ENCODE measurements at regions not wholly inside any gene's neighbourhood (a gene's known extent, or its start where the extent isn't known, plus 50 kb on each side); places are given as distances from the start of the nearest gene placed in this dataset.

DNA sequence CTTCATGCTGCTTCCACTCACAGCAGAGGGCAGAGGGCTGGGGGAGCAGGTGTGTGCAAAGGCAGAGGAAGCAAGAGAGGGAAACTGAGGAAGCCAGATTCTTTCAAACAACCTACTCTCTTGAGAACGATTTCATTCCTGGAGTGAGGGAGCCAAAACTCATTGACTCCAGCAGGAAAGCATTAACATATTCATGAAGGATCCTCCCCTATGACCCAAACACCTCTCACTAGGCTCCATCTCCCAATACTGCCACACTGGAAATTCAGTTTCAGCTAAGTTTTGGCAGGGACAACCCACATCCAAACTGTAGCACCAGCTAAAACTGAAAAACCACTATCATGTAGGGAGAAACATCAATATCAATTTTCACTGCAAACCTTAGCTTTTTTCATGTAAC is 125.1 kb downstream of the OLIG3 start:
- no peak overlapping the region for H2AFZ ChIP-seq (ENCODE audit: low read depth, low read length)
- peaks cover 4% of the 10 kb centered on the region for H3K4me1 ChIP-seq (ENCODE audit: insufficient read depth, low read length)
- DNase-seq, result no peak
- H3K36me3 ChIP-seq (ENCODE audit: insufficient read depth, low read length), result no peaks in the 10 kb centered on the region
- H3K9ac ChIP-seq (ENCODE audit: low read depth, low read length), result no peak overlapping the region
- H3K79me2 ChIP-seq (ENCODE audit: insufficient read depth, low read length), result no peaks in the 10 kb centered on the region
- no peak for ATAC-seq (ENCODE audit: insufficient read depth, low read depth)
- no peaks in the 10 kb centered on the region for H3K27me3 ChIP-seq (ENCODE audit: insufficient read depth, low read length, poor library complexity)
- no peak overlapping the region for H3K4me2 ChIP-seq (ENCODE audit: insufficient read depth, low read length)
- H3K4me3 ChIP-seq (ENCODE audit: low read depth in 1 of 2, low read length in 2 of 2), result no peak overlapping the region
- H3K9me3 ChIP-seq (ENCODE audit: insufficient read depth, low read length, severe bottlenecking), result no peaks in the 10 kb centered on the region
- TF ChIP-seq, protein P1, sequence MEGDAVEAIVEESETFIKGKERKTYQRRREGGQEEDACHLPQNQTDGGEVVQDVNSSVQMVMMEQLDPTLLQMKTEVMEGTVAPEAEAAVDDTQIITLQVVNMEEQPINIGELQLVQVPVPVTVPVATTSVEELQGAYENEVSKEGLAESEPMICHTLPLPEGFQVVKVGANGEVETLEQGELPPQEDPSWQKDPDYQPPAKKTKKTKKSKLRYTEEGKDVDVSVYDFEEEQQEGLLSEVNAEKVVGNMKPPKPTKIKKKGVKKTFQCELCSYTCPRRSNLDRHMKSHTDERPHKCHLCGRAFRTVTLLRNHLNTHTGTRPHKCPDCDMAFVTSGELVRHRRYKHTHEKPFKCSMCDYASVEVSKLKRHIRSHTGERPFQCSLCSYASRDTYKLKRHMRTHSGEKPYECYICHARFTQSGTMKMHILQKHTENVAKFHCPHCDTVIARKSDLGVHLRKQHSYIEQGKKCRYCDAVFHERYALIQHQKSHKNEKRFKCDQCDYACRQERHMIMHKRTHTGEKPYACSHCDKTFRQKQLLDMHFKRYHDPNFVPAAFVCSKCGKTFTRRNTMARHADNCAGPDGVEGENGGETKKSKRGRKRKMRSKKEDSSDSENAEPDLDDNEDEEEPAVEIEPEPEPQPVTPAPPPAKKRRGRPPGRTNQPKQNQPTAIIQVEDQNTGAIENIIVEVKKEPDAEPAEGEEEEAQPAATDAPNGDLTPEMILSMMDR (IDR thresholded peaks at IDR 0.05; ENCODE audit: borderline replicate concordance, extremely low read depth, low read length, poor library complexity, severe bottlenecking), result no peak
- no peak for TF ChIP-seq EZH2 (IDR thresholded peaks at IDR 0.05; ENCODE audit: borderline replicate concordance, low read depth, low read length, severe bottlenecking)
- no peaks in the 10 kb centered on the region for H4K20me1 ChIP-seq (ENCODE audit: insufficient read depth, low read length)
- no peak overlapping the region for H3K27ac ChIP-seq (ENCODE audit: low read length)

GRCh38 chr6:137365707-137366437 is 128.3 kb downstream of the OLIG3 start:
- no peak overlapping the region for H3K27ac ChIP-seq (ENCODE audit: low read length)
- no peak for DNase-seq

GRCh38 chr6:137363805-137364138 is 130.4 kb downstream of the OLIG3 start:
- peak; percentile 92 for ATAC-seq (ENCODE audit: insufficient read depth, low read depth)
- Histone ChIP-seq H3K4me1 (ENCODE audit: insufficient read depth, low read length) (peaks cover 18% of the 10 kb centered on the region), H3K4me2 (ENCODE audit: insufficient read depth, low read length) (peak overlapping the region; percentile 29; the same call in 1 of the 2 replicates), H3K36me3 (ENCODE audit: insufficient read depth, low read length) (no peaks in the 10 kb centered on the region), H4K20me1 (ENCODE audit: insufficient read depth, low read length) (no peaks in the 10 kb centered on the region), H3K9ac (ENCODE audit: low read depth, low read length) (no peak overlapping the region), H3K4me3 (ENCODE audit: low read depth in 1 of 2, low read length in 2 of 2) (no peak overlapping the region), H3K9me3 (ENCODE audit: insufficient read depth, low read length, severe bottlenecking) (no peaks in the 10 kb centered on the region), H3K27ac (ENCODE audit: low read length) (no peak overlapping the region), H2AFZ (ENCODE audit: low read depth, low read length) (no peak overlapping the region), H3K79me2 (ENCODE audit: insufficient read depth, low read length) (no peaks in the 10 kb centered on the region), H3K27me3 (ENCODE audit: insufficient read depth, low read length, poor library complexity) (no peaks in the 10 kb centered on the region)
- TF ChIP-seq, protein P1 (IDR thresholded peaks at IDR 0.05; ENCODE audit: borderline replicate concordance, extremely low read depth, low read length, poor library complexity, severe bottlenecking), result no peak
- no peak for TF ChIP-seq EZH2 (IDR thresholded peaks at IDR 0.05; ENCODE audit: borderline replicate concordance, low read depth, low read length, severe bottlenecking)
- DNase-seq, result peak; percentile 14

More at GRCh38 chr6:137365707-137366437, 128.3 kb downstream of the OLIG3 start:
- Histone ChIP-seq H2AFZ (ENCODE audit: low read depth, low read length) (no peak overlapping the region), H3K79me2 (ENCODE audit: insufficient read depth, low read length) (no peaks in the 10 kb centered on the region), H3K4me1 (ENCODE audit: insufficient read depth, low read length) (peaks cover 18% of the 10 kb centered on the region), H3K27me3 (ENCODE audit: insufficient read depth, low read length, poor library complexity) (no peaks in the 10 kb centered on the region), H3K36me3 (ENCODE audit: insufficient read depth, low read length) (no peaks in the 10 kb centered on the region), H4K20me1 (ENCODE audit: insufficient read depth, low read length) (no peaks in the 10 kb centered on the region), H3K9ac (ENCODE audit: low read depth, low read length) (no peak overlapping the region), H3K4me3 (ENCODE audit: low read depth in 1 of 2, low read length in 2 of 2) (no peak overlapping the region), H3K9me3 (ENCODE audit: insufficient read depth, low read length, severe bottlenecking) (no peaks in the 10 kb centered on the region), H3K4me2 (ENCODE audit: insufficient read depth, low read length) (no peak overlapping the region)
- TF ChIP-seq EZH2 (IDR thresholded peaks at IDR 0.05; ENCODE audit: borderline replicate concordance, low read depth, low read length, severe bottlenecking), result no peak
- TF ChIP-seq, protein P1 (IDR thresholded peaks at IDR 0.05; ENCODE audit: borderline replicate concordance, extremely low read depth, low read length, poor library complexity, severe bottlenecking), result no peak
- ATAC-seq (ENCODE audit: insufficient read depth, low read depth), result no peak

Measured in DND-41 (cell line).